ENCODE measurements at regions not wholly inside any gene's neighbourhood (a gene's known extent, or its start where the extent isn't known, plus 50 kb on each side); places are given as distances from the start of the nearest gene placed in this dataset.

- TF ChIP-seq, protein P1, sequence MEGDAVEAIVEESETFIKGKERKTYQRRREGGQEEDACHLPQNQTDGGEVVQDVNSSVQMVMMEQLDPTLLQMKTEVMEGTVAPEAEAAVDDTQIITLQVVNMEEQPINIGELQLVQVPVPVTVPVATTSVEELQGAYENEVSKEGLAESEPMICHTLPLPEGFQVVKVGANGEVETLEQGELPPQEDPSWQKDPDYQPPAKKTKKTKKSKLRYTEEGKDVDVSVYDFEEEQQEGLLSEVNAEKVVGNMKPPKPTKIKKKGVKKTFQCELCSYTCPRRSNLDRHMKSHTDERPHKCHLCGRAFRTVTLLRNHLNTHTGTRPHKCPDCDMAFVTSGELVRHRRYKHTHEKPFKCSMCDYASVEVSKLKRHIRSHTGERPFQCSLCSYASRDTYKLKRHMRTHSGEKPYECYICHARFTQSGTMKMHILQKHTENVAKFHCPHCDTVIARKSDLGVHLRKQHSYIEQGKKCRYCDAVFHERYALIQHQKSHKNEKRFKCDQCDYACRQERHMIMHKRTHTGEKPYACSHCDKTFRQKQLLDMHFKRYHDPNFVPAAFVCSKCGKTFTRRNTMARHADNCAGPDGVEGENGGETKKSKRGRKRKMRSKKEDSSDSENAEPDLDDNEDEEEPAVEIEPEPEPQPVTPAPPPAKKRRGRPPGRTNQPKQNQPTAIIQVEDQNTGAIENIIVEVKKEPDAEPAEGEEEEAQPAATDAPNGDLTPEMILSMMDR (IDR thresholded peaks at IDR 0.05 in 4 of 5, conservative IDR thresholded peaks at IDR 0.05 in 1 of 5): no peak
- TF ChIP-seq POLR2A (IDR thresholded peaks at IDR 0.05): no peak
Observed at GRCh38 chr2:125584732-125585131, 1071.2 kb upstream of the GYPC start.

Measured in gastrocnemius medialis (tissue), 4 donors.